Panc1 (cell line): ENCODE measurements at regions not wholly inside any gene's neighbourhood (a gene's known extent, or its start where the extent isn't known, plus 50 kb on each side); places are given as distances from the start of the nearest gene placed in this dataset.

ENCODE experiments used
- SIN3A ChIP-seq: IDR thresholded peaks from 2 replicates; pipeline ENCODE4 v1.6.1; 2012; ENCODE audit warnings: low read depth, mild to moderate bottlenecking, low read length, moderate library complexity, borderline replicate concordance; ENCODE audit not compliant: insufficient read depth
- TF ChIP-seq, protein P1 (sequence below): fragments of 450-650 bp; IDR thresholded peaks from 2 replicates; pipeline ENCODE4 v1.5.1; 2017; ENCODE audit warnings: mild to moderate bottlenecking

DNA sequence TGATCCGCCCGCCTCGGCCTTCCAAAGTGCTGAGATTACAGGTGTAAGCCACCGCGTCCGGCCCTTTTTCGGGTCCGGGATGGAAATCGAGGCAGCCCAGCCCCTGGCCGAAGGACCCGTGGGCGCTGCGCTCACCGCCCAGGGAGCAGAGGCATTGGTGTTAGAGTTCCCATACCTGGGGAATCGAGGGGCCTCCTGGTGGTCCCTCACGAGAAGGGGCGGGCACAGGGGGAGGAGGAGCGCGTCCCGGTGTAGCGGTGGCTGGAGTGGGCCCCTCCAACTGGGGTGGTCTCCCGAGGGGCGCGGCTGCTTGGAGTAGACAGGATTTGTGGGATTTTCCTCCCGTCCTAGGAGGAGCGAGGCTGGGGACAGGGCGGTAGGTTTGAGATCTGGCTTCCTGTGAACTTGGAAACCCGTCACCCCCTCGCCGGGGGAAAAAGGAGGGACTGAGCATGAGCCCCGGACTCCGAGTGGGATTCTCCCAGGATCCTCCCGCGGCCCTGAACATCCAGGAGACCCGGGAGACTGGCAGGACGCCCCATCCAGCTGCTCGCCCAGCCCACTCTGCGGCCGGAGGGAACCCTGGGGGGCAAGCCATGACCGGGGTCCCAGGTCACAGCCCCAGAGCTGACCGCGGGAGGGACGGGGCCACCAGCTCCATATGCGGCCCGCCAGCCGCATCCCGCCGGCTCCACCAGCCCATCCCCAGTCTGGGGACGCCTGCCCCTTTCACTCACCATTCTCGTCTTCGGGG, 70.9 kb downstream of the ASCL4 start:
- TF ChIP-seq, protein P1, sequence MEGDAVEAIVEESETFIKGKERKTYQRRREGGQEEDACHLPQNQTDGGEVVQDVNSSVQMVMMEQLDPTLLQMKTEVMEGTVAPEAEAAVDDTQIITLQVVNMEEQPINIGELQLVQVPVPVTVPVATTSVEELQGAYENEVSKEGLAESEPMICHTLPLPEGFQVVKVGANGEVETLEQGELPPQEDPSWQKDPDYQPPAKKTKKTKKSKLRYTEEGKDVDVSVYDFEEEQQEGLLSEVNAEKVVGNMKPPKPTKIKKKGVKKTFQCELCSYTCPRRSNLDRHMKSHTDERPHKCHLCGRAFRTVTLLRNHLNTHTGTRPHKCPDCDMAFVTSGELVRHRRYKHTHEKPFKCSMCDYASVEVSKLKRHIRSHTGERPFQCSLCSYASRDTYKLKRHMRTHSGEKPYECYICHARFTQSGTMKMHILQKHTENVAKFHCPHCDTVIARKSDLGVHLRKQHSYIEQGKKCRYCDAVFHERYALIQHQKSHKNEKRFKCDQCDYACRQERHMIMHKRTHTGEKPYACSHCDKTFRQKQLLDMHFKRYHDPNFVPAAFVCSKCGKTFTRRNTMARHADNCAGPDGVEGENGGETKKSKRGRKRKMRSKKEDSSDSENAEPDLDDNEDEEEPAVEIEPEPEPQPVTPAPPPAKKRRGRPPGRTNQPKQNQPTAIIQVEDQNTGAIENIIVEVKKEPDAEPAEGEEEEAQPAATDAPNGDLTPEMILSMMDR = no peak
- TF ChIP-seq SIN3A = no peak
